ENCODE measurements at regions not wholly inside any gene's neighbourhood (a gene's known extent, or its start where the extent isn't known, plus 50 kb on each side); places are given as distances from the start of the nearest gene placed in this dataset.

DNA sequence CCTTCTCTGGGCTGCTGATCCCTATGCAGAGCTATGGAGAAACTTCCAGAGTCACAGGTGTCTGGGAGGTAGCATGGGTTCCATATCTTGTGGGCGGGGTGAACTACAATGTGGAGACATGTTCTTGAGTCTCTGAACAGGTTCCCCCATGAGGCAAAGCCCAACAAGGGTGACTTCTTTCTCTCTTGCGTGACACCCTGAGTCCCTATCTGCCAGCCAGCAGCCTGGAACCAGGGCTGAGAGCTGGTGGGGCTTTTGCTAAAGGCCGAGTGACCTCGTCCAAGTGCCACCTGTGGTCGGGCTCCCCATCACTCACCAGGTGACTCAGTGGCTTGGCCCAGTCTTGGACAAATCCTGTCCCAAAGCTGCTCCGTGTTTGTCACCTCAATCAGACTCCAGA lies 88.0 kb upstream of the ZNF536 start:
- no CpG with 5 or more reads among the region's 6 CpGs for whole genome bisulfite sequencing, 2 experiments (ENCODE audit: extremely low coverage in 2 of 2, insufficient read length in 1 of 2)
- BruUV-seq (replicated peaks) = no TSS peak
- ChIA-PET POLR2A (ENCODE audit: unreplicated experiment) (no interaction called here), CTCF (no interaction called here)
- H3K4me1 ChIP-seq (ENCODE audit: control insufficient read depth, insufficient read depth, low read length) = no peaks in the 10 kb centered on the region
- H3K27ac ChIP-seq (ENCODE audit: insufficient read depth, low read length) = no peak overlapping the region
- intact Hi-C loops (cut with micrococcal nuclease) = no loop called here
- H3K9me3 ChIP-seq (ENCODE audit: control insufficient read depth, insufficient read depth, low read length) = peaks cover 29% of the 10 kb centered on the region
- no peak overlapping the region for H4K8ac ChIP-seq (ENCODE audit: low read depth in 2 of 2, low read length in 2 of 2)
- H2BK20ac ChIP-seq (ENCODE audit: low read depth, low read length) = no peak overlapping the region
- no peak for TF ChIP-seq CHD1 (IDR thresholded peaks at IDR 0.05; ENCODE audit: low read depth, low read length)
- no peak for TF ChIP-seq MAFK (IDR thresholded peaks at IDR 0.05; ENCODE audit: low read depth, low read length)
- TF ChIP-seq ELK1 (IDR thresholded peaks at IDR 0.05; ENCODE audit: borderline replicate concordance, low read depth, low read length) = no peak
- TF ChIP-seq RCOR1 (IDR thresholded peaks at IDR 0.05; ENCODE audit: insufficient replicate concordance, low read length) = no peak
- TF ChIP-seq MXI1 (IDR thresholded peaks at IDR 0.05; ENCODE audit: borderline replicate concordance, low read depth, low read length) = no peak
- no peak for TF ChIP-seq RAD21 (IDR thresholded peaks at IDR 0.05; ENCODE audit: low read length)
- no peak for TF ChIP-seq NFE2L2 (IDR thresholded peaks at IDR 0.05; ENCODE audit: low read depth, low read length)
- TF ChIP-seq, protein P1, sequence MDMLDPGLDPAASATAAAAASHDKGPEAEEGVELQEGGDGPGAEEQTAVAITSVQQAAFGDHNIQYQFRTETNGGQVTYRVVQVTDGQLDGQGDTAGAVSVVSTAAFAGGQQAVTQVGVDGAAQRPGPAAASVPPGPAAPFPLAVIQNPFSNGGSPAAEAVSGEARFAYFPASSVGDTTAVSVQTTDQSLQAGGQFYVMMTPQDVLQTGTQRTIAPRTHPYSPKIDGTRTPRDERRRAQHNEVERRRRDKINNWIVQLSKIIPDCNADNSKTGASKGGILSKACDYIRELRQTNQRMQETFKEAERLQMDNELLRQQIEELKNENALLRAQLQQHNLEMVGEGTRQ (IDR thresholded peaks at IDR 0.05; ENCODE audit: low read depth, low read length) = no peak
- no peak for TF ChIP-seq RFX5 (IDR thresholded peaks at IDR 0.05; ENCODE audit: low read depth, low read length)
- ATAC-seq (ENCODE audit: low read depth) = no peak
- no peak overlapping the region for H3K9ac ChIP-seq (ENCODE audit: low read depth, low read length)
- in situ Hi-C loops (cut with MboI; ENCODE audit: low sequenced_read_pairs) = no loop called here
- H3K36me3 ChIP-seq (ENCODE audit: control insufficient read depth, insufficient read depth, low read length) = no peaks in the 10 kb centered on the region
- H3K4me2 ChIP-seq (ENCODE audit: low read depth, low read length) = no peak overlapping the region
- no peak overlapping the region for H2BK5ac ChIP-seq (ENCODE audit: low read depth, low read length, poor library complexity, severe bottlenecking)
- no peak for DNase-seq
- no peak overlapping the region for H3K4me3 ChIP-seq (ENCODE audit: insufficient read depth, low read depth, low read length)
- H2BK15ac ChIP-seq (ENCODE audit: low read depth, low read length) = no peak overlapping the region
- no peak overlapping the region for H3K56ac ChIP-seq (ENCODE audit: extremely low read depth, insufficient read depth, low read length)
- no peak overlapping the region for H2AFZ ChIP-seq (replicated peaks; ENCODE audit: low read length, poor library complexity)
- H4K5ac ChIP-seq (ENCODE audit: low read depth, low read length) = no peak overlapping the region
- no peaks in the 10 kb centered on the region for H3K79me1 ChIP-seq (ENCODE audit: low read depth in 1 of 2, low read length in 2 of 2)
- no peaks in the 10 kb centered on the region for H3K9me1 ChIP-seq (ENCODE audit: insufficient read depth, low read length)
- dilution Hi-C loops (cut with HindIII; ENCODE audit: low sequenced_read_pairs, unreplicated experiment) = no loop called here
- no peak overlapping the region for H4K91ac ChIP-seq (ENCODE audit: insufficient read depth, low read depth, low read length)
- no peaks in the 10 kb centered on the region for H4K20me1 ChIP-seq (ENCODE audit: insufficient read depth, low read length)
- no peak overlapping the region for H3K23ac ChIP-seq (ENCODE audit: low read depth, low read length)
- no peak overlapping the region for H2AK9ac ChIP-seq (replicated peaks; ENCODE audit: low read depth, low read length, poor library complexity)
- no peak overlapping the region for H2AK5ac ChIP-seq (ENCODE audit: low read depth, low read length)
- no peak overlapping the region for H2BK120ac ChIP-seq (ENCODE audit: low read depth, low read length)
- H3K4ac ChIP-seq (ENCODE audit: low read depth, low read length) = no peak overlapping the region
- no peak overlapping the region for H3K18ac ChIP-seq (ENCODE audit: low read depth, low read length)
- H3K14ac ChIP-seq (replicated peaks; ENCODE audit: low read depth, low read length) = no peak overlapping the region
- no peaks in the 10 kb centered on the region for H3K27me3 ChIP-seq (ENCODE audit: control insufficient read depth, insufficient read depth, low read length)

All from IMR-90 (cell line).